ENCODE measurements at regions not wholly inside any gene's neighbourhood (a gene's known extent, or its start where the extent isn't known, plus 50 kb on each side); places are given as distances from the start of the nearest gene placed in this dataset.

GRCh38 chr2:142673836-142674235 lies 203.6 kb upstream of the KYNU start:
- TF ChIP-seq RXRA (IDR thresholded peaks at IDR 0.05), result no peak
- TF ChIP-seq ATF3 (IDR thresholded peaks at IDR 0.05), result no peak
- TF ChIP-seq, protein P1, sequence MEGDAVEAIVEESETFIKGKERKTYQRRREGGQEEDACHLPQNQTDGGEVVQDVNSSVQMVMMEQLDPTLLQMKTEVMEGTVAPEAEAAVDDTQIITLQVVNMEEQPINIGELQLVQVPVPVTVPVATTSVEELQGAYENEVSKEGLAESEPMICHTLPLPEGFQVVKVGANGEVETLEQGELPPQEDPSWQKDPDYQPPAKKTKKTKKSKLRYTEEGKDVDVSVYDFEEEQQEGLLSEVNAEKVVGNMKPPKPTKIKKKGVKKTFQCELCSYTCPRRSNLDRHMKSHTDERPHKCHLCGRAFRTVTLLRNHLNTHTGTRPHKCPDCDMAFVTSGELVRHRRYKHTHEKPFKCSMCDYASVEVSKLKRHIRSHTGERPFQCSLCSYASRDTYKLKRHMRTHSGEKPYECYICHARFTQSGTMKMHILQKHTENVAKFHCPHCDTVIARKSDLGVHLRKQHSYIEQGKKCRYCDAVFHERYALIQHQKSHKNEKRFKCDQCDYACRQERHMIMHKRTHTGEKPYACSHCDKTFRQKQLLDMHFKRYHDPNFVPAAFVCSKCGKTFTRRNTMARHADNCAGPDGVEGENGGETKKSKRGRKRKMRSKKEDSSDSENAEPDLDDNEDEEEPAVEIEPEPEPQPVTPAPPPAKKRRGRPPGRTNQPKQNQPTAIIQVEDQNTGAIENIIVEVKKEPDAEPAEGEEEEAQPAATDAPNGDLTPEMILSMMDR (IDR thresholded peaks at IDR 0.05; ENCODE audit: low read depth, low read length, missing input control), result no peak
- H3K4me1 ChIP-seq (ENCODE audit: control insufficient read depth in 4 of 4, insufficient read depth in 4 of 4, low read length in 3 of 4), result no peaks in the 10 kb centered on the region
- H3K4me3 ChIP-seq (ENCODE audit: low read depth in 1 of 3, low read length in 3 of 3), result no peak overlapping the region
- H3K27ac ChIP-seq (ENCODE audit: low read depth in 1 of 2, low read length in 2 of 2), result no peak overlapping the region
- no peak overlapping the region for H3K9ac ChIP-seq (ENCODE audit: low read depth in 1 of 2, low read length in 2 of 2)
- no peak for DNase-seq (ENCODE audit: low spot score)
- no peaks in the 10 kb centered on the region for H3K27me3 ChIP-seq (ENCODE audit: control insufficient read depth in 4 of 4, insufficient read depth in 4 of 4, low read length in 3 of 4)
- WGBS, result 84% methylated on average over 4 of the region's 4 CpGs
- H3K9me3 ChIP-seq (ENCODE audit: control insufficient read depth in 4 of 4, low read length in 3 of 4), result no peaks in the 10 kb centered on the region
- H3K36me3 ChIP-seq (ENCODE audit: control insufficient read depth in 4 of 4, insufficient read depth in 3 of 4, low read depth in 1 of 4, low read length in 3 of 4), result no peaks in the 10 kb centered on the region

GRCh38 chr2:142672698-142673097 lies 204.8 kb upstream of the KYNU start:
- H3K9ac ChIP-seq (ENCODE audit: low read depth in 1 of 2, low read length in 2 of 2), result no peak overlapping the region
- no peaks in the 10 kb centered on the region for H3K36me3 ChIP-seq (ENCODE audit: control insufficient read depth in 4 of 4, insufficient read depth in 3 of 4, low read depth in 1 of 4, low read length in 3 of 4)
- 88% methylated on average over 6 of the region's 6 CpGs for WGBS
- no peak for TF ChIP-seq EGR1 (IDR thresholded peaks at IDR 0.05; ENCODE audit: low read depth in 2 of 2)
- no peak for TF ChIP-seq HNF4A (conservative IDR thresholded peaks at IDR 0.05)
- no peak for TF ChIP-seq HNF4G (IDR thresholded peaks at IDR 0.05)
- TF ChIP-seq YY1 (IDR thresholded peaks at IDR 0.05), result no peak
- TF ChIP-seq GABPA (IDR thresholded peaks at IDR 0.05 in 1 of 2, conservative IDR thresholded peaks at IDR 0.05 in 1 of 2), result no peak
- no peak for TF ChIP-seq FOXA1 (IDR thresholded peaks at IDR 0.05)
- TF ChIP-seq RXRA (IDR thresholded peaks at IDR 0.05), result no peak
- TF ChIP-seq REST (IDR thresholded peaks at IDR 0.05), result no peak
- no peak for TF ChIP-seq FOXA2 (IDR thresholded peaks at IDR 0.05)
- TF ChIP-seq ATF3 (IDR thresholded peaks at IDR 0.05), result no peak
- TF ChIP-seq, protein P2, sequence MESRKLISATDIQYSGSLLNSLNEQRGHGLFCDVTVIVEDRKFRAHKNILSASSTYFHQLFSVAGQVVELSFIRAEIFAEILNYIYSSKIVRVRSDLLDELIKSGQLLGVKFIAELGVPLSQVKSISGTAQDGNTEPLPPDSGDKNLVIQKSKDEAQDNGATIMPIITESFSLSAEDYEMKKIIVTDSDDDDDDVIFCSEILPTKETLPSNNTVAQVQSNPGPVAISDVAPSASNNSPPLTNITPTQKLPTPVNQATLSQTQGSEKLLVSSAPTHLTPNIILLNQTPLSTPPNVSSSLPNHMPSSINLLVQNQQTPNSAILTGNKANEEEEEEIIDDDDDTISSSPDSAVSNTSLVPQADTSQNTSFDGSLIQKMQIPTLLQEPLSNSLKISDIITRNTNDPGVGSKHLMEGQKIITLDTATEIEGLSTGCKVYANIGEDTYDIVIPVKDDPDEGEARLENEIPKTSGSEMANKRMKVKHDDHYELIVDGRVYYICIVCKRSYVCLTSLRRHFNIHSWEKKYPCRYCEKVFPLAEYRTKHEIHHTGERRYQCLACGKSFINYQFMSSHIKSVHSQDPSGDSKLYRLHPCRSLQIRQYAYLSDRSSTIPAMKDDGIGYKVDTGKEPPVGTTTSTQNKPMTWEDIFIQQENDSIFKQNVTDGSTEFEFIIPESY (IDR thresholded peaks at IDR 0.05), result no peak
- no peak for TF ChIP-seq MAX (IDR thresholded peaks at IDR 0.05)
- TF ChIP-seq SP1 (IDR thresholded peaks at IDR 0.05), result no peak
- TF ChIP-seq JUND (IDR thresholded peaks at IDR 0.05), result no peak
- TF ChIP-seq TAF1 (conservative IDR thresholded peaks at IDR 0.05), result no peak
- TF ChIP-seq, protein P1 (IDR thresholded peaks at IDR 0.05; ENCODE audit: low read depth, low read length, missing input control), result no peak
- no peak for TF ChIP-seq NR2F2 (IDR thresholded peaks at IDR 0.05)
- TF ChIP-seq RAD21 (IDR thresholded peaks at IDR 0.05), result no peak
- H3K27me3 ChIP-seq (ENCODE audit: control insufficient read depth in 4 of 4, insufficient read depth in 4 of 4, low read length in 3 of 4), result no peaks in the 10 kb centered on the region
- no peak overlapping the region for H3K27ac ChIP-seq (ENCODE audit: low read depth in 1 of 2, low read length in 2 of 2)
- no peak overlapping the region for H3K4me3 ChIP-seq (ENCODE audit: low read depth in 1 of 3, low read length in 3 of 3)
- no peaks in the 10 kb centered on the region for H3K9me3 ChIP-seq (ENCODE audit: control insufficient read depth in 4 of 4, low read length in 3 of 4)
- DNase-seq (ENCODE audit: low spot score), result no peak
- no peaks in the 10 kb centered on the region for H3K4me1 ChIP-seq (ENCODE audit: control insufficient read depth in 4 of 4, insufficient read depth in 4 of 4, low read length in 3 of 4)
